HL-60 (cell line): ENCODE measurements at regions not wholly inside any gene's neighbourhood (a gene's known extent, or its start where the extent isn't known, plus 50 kb on each side); places are given as distances from the start of the nearest gene placed in this dataset.

Experiments
- GABPA ChIP-seq: IDR thresholded peaks from 2 replicates; pipeline ENCODE4 v1.6.1; 2012; ENCODE audit warnings: low read depth
- POLR2AphosphoS5 ChIP-seq: IDR thresholded peaks from 2 replicates; pipeline ENCODE4 v1.6.1; 2012; ENCODE audit warnings: low read depth
- TF ChIP-seq, protein P1 (sequence below): IDR thresholded peaks from one replicate; pipeline ENCODE4 v1.5.1; 2011; ENCODE audit warnings: low read length, control low read depth, inconsistent platforms; ENCODE audit not compliant: insufficient read depth
- TF ChIP-seq, protein P2 (sequence below): IDR thresholded peaks from 2 replicates; pipeline ENCODE4 v1.6.1; 2012; ENCODE audit warnings: low read depth; ENCODE audit not compliant: insufficient replicate concordance

DNA sequence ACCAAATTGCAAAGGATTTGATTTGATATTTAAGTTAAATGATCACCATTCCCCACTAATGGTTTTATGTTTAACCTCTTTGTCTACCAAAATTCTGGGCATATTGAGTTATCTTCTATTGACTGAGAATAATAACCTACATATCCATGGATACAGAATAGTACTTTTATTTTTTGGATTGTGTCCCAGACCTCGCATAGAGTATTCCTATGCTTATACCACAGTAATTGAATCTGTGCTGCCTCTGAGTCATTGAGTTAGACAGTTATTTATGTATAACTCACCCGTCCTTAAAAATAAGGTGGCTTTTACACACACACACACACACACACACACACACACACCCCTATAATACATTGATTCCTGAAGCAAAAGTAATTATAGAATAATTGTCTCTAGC lies 690.1 kb upstream of the BCHE start:
- TF ChIP-seq GABPA (no peak), POLR2AphosphoS5 (no peak)
- TF ChIP-seq, protein P1, sequence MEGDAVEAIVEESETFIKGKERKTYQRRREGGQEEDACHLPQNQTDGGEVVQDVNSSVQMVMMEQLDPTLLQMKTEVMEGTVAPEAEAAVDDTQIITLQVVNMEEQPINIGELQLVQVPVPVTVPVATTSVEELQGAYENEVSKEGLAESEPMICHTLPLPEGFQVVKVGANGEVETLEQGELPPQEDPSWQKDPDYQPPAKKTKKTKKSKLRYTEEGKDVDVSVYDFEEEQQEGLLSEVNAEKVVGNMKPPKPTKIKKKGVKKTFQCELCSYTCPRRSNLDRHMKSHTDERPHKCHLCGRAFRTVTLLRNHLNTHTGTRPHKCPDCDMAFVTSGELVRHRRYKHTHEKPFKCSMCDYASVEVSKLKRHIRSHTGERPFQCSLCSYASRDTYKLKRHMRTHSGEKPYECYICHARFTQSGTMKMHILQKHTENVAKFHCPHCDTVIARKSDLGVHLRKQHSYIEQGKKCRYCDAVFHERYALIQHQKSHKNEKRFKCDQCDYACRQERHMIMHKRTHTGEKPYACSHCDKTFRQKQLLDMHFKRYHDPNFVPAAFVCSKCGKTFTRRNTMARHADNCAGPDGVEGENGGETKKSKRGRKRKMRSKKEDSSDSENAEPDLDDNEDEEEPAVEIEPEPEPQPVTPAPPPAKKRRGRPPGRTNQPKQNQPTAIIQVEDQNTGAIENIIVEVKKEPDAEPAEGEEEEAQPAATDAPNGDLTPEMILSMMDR: no peak
- TF ChIP-seq, protein P2, sequence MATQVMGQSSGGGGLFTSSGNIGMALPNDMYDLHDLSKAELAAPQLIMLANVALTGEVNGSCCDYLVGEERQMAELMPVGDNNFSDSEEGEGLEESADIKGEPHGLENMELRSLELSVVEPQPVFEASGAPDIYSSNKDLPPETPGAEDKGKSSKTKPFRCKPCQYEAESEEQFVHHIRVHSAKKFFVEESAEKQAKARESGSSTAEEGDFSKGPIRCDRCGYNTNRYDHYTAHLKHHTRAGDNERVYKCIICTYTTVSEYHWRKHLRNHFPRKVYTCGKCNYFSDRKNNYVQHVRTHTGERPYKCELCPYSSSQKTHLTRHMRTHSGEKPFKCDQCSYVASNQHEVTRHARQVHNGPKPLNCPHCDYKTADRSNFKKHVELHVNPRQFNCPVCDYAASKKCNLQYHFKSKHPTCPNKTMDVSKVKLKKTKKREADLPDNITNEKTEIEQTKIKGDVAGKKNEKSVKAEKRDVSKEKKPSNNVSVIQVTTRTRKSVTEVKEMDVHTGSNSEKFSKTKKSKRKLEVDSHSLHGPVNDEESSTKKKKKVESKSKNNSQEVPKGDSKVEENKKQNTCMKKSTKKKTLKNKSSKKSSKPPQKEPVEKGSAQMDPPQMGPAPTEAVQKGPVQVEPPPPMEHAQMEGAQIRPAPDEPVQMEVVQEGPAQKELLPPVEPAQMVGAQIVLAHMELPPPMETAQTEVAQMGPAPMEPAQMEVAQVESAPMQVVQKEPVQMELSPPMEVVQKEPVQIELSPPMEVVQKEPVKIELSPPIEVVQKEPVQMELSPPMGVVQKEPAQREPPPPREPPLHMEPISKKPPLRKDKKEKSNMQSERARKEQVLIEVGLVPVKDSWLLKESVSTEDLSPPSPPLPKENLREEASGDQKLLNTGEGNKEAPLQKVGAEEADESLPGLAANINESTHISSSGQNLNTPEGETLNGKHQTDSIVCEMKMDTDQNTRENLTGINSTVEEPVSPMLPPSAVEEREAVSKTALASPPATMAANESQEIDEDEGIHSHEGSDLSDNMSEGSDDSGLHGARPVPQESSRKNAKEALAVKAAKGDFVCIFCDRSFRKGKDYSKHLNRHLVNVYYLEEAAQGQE: no peak
